T-helper 1 cell treated with Interleukin-12 subunit alpha and Interleukin-12 subunit beta and Interleukin-4 antibody, amounts not matched to agents 30 ng/mL and 1 ng/mL, for 36 hours (primary cell): ENCODE measurements at regions not wholly inside any gene's neighbourhood (a gene's known extent, or its start where the extent isn't known, plus 50 kb on each side); places are given as distances from the start of the nearest gene placed in this dataset.
"Not testable (repeated sequence)": the region's sequence is repeated elsewhere in the genome, so short reads cannot be mapped to it uniquely, and the experiment has no call there.

Experiments
- intact Hi-C: fragments of 100-400 bp; cut with micrococcal nuclease; formaldehyde crosslinking; loops from one replicate; pipeline ENCODE4 v1.15.1; 2024

DNA sequence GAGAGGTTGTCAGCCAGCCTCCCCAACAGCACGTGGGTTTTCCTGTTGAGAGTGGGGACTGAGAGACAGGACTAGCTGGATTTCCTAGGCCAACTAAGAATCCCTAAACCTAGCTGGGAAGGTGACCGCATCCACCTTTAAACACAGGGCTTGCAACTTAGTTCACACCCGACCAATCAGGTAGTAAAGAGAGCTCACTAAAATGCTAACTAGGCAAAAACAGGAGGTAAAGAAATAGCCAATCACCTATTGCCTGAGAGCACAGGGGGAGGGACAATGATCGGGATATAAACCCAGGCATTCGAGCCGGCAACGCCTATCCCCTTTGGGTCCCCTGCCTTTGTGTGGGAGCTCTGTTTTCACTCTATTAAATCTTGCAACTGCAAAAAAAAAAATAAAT, 180.5 kb upstream of the TBX18 start:
- intact Hi-C loops = not testable (repeated sequence)

DNA sequence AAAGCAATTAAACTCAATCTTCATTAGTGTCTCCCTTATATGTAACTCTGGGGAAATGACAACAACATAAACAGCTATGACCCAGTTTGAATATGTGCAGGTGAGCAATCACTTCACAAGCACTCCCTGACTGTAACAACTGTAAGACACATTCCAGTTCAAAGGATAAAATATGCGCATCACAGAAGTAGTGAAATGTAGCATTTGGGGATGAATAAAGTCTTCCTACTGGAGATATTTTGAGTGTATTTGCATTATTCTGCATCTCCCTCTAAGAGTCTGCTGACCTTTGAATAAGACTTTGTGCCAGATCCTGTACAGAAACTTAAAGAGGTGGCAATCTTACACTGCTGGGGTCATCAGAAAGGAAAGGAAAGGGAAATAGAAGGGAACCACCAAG, 179.5 kb upstream of the TBX18 start:
- intact Hi-C loops = no loop called here

DNA sequence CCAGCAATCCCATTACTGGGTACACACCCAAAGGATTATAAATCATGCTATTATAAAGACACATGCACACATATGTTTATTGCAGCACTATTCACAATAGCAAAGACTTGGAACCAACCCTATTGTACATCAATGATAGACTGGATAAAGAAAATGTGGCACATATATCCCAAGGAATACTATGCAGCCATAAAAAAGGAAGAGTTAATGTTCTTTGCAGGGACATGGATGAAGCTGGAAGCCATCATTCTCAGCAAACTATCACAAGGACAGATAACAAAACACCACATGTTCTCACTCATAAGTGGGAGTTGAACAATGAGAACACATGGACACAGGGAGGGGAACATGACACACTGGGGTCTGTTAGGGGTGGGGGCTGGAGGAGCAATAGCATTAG, 177.2 kb upstream of the TBX18 start:
- intact Hi-C loops = not testable (repeated sequence)

DNA sequence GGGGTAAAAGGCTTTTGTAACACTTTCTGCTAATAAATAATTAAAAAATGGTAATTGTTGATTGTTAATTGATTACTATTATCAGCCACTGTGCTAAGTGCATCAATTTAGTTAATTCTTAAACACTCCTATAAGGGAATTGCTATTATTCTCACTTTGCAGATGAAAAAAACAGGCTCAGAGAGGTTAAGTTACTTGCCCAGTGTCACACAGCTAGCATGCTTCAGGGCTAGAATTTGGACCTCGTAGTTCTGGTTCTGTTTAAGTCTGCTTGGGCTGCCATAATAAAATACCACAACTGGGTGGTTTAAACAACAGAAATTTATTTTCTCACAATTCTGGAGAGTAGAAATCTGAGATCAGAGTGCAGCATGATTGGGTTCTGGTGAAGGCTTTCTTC, 164.8 kb upstream of the TBX18 start:
- intact Hi-C loops = no loop called here

DNA sequence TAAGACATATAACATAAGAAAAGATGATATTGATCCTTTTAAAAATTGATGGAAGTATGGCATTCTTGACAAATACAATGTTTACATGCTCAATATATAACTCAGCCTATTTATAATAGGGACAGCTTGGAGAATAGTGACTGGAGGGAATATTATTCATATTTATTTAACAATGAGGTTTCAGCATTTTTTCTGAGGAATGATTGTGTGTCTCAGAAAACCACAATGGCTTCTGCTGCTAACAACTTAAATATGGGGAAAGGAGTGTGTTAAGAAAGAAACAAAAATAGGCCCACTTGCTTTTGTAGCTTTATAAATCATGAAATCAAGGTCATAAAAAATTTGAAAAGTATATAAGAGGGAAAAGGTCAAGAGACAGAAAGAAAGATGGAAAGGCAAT, 163.2 kb upstream of the TBX18 start:
- intact Hi-C loops = no loop called here

DNA sequence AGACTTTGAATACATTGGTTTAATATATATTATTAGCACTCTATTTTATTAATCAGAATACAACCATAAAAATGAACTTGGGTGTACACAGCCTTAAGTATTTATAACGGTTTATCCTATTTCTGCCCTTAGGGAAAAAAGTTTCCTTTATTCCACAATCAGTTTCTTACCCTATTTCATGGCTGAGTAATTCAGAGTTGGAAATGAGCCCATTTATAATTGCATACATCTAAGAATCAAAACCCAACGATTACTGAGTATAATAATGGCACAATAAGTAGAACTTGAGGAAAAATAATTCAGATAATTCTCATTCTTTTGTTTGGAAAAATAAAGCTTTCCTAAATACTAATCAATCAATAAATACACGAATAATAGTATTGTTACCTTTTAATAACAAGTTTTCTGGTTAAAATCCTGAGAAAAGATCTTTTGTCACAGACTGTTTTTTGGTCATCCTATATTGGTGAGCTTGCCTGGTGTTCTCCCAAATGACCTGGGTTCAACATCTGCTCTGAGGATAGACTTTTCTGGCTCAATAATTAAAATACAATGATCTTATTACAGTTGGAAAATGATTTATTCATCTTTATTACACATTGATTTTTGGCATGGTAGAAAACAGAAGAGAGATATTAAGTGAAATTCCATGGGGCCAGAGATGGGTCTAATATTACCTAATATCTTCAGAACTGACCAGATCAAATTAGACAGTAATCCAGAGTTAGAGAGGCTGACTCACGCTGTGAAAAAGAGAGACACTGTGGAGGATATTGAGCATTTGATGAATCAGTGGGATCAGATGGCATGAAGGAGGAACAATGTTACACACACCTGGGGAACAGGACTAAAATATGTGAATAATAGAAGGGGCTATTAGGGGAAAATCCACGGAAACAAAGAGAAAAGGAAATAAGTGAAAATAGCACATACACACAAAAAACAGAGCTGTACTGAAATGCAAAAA, 162.1 kb upstream of the TBX18 start:
- intact Hi-C loops = no loop called here

DNA sequence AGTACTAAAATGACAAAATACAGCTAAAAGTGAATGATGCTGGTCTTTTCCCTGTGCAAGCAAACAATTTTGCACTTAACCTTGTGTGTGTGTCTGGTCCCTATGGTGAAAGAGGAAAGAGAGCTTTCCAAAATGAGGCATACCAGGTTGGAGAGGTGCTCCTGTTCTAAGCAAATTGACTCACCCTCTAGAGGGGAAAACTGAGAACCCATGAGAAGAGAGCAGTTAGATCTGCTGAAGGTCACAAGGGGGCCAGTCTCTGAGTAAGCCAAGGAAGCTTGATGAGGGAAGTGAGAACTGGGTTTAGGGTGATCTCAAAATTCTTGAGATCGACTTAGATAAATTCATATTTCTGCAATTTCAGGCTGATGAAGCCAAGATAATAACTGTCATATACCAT, 157.5 kb upstream of the TBX18 start:
- intact Hi-C loops = no loop called here

DNA sequence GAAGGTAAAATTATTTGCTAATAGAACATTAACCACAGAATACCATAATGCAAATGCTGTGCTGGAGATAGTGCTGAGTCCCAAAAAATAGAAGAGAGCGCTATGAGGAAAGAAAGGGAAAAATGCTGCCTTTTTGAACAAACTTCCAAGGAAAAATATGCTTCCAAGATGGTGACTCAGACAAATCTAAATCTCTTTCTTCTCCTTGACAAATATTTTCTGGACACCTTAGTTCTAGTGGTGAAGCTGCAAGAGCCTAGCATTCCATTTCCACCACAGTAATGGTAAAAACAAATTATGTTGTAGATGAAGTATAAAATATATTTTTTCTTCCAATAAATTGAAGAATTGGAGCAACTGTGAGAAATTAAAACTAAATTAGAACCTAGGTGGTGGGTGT, 155.6 kb upstream of the TBX18 start:
- intact Hi-C loops = no loop called here

DNA sequence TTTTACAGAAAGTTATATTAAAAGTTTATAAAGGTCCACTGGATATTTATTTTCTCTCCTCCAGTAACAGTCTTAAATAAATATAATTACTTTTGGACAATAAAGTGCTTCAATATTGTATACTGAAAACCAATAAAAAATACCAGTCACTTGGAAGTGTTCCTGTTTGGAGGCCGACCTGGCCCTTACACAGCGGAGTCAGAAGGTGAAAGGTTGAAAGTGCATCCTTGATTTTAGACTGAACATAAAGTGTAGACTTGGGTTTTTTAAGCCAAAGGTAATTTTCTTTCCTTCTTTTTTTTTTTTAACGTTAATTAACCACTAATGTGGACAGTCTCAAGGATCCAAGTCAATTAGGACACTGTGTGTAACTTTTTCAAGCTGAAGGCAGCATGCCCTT, 152.3 kb upstream of the TBX18 start:
- intact Hi-C loops = no loop called here

DNA sequence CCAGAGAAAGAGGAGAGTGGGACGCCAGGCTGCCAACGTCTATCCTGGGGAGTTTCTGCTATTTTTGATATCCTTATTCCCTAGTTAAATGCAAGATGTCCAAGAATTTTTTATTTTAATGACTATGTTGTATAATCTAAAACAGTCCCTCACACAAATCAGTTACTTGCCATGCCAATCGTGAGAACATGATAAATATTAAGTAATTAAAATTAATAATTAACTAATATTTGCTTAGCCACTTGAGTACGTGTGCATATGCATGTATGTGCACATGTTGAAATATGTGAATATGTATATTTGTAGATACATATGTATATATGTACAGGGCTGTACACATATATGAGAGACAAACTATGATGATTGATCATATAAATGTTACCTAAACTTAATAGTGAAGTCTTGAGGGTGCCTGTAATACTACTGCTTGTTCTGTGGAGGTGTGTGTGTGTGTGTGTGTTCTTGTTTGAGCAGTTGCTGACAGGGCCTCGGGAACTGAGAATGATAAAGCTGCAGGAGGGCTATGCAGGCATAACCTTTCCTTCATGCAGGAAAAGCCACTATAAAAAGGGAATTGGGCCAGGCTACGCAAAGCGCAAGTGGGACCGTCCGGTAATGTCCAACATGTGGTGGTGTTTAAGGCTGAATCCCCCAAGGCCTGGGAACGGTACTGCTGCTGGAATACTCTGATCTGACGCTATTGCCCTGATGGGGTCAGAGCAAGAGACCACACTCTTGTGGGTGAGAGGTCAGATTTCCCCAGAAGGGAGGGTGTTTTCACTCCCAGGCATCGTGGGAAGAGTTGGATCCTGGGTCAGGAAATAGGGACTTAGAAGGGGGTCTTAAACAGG, 148.3 kb upstream of the TBX18 start:
- intact Hi-C loops = no loop called here

DNA sequence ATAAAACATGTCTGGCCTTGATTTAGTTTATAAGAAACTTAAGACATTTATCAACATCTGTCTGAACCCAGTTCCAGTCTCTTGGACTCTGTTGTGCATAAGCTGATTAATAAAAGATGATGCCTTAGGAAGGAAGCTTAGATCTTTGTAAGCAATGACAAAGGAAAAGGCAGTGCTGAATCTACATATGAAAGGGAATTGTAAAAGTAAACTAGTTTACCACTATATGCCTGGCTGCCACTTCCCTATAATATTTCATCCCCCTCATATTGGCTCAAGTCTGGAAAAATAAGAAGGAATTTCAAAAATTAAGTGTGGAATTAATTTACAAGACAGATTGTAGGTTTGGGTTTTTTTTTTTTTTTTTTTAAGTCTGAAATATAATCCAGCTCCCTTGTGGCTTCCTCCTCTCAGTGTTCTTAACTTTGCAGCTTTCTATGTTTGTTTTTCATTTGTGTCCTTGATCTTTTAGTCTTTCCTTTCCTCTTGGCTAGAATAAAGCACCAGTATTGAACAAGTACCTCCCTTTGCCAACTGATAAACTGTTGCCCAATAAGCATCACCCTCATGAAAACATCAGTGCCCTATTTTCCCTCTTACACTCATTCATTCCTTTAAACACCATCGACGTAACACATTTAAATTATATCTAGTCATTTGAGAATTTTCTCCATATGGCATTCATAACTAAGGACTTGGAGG, 146.7 kb upstream of the TBX18 start:
- intact Hi-C loops = no loop called here

DNA sequence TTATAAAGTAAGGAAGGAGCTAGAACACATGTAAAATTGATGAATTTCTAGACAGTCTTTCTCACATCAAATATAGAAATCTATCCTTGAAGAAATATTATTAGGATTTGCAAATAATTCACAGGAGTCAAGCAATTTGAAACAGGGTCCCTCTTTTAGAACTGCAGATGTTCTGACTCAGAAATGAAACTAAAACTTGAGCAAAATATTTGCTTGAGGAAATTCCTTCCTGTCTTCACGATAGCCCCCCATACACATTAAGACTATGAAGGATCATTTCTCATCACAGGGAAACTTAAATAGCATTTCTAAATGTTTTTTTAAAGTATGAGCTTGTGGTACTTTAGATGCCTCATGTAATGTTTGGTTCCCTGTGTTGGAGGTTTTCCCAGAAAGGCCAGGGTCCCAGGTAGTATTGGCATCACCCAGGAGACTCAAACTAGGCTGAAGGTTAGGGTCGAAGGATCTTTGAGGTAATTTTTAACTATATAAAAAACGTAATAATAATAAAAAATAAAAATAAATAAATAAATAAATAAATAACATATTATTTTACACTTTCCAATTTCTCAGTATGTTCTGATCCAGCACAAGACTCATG, 144.0 kb upstream of the TBX18 start:
- intact Hi-C loops = no loop called here

DNA sequence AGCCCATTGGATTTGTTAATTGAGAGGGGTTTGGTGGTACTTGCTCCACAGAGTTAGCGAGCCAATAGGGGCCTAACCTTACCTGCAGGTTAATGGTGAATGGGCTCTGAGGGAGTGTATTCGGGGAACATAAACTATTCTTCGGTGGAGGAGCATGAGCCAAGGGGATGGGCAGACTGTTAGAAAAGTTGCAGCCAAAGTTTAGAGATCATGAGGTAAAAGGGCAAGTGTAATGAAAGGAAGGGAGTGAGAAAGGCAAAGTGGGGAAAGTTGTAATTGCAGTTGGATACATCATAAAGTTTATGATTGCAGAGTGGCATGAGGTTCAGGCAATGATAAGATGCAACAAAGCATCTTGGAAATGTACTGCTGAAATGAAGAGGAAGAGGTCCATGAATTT, 142.1 kb upstream of the TBX18 start:
- intact Hi-C loops = no loop called here

DNA sequence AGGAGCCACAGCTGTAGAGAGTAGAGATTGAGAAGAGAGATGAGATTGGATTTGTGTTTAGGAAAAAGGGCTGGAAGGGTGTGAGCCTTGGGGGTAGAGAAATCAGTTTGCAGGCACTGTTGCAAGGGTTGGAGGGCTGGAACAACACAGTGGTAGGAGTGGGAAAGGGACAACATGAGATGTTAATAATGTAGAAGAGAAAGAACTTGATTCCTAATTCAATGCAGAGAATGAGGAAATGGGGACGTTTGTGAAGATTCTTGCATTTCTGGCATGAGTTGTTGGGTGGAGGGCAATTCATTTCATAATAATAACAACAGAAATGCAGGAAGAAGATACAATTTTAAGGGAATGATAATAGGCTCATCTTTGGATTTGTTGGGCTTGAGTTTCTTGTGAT, 141.4 kb upstream of the TBX18 start:
- intact Hi-C loops = no loop called here

DNA sequence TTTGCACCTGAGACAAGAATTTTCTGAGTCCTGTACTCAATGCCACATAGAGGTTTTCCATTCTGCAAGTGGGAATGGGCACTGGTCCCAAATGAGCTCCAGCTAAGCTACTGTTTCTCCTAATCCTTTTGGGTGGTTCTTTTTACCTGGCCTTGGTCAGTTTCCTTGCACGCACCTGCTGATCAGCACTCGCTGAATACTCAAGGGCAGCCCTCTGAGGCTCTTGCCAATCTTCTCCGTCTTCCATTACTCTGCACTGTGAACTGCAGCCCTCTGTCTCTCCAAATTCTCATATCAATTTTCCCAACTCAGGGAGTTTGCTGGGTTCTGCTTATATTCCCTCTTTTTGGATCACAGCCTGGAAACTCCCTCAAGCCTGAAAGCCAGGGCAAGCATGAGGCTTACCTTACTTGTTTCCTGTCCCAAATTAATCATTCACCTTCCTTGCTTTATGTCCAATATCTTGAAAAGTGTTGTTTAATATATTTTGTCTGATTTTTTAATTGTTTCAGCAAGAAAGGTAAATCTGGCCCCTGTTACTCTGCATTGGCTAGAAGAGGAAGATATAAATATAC, 138.0 kb upstream of the TBX18 start:
- intact Hi-C loops = no loop called here

DNA sequence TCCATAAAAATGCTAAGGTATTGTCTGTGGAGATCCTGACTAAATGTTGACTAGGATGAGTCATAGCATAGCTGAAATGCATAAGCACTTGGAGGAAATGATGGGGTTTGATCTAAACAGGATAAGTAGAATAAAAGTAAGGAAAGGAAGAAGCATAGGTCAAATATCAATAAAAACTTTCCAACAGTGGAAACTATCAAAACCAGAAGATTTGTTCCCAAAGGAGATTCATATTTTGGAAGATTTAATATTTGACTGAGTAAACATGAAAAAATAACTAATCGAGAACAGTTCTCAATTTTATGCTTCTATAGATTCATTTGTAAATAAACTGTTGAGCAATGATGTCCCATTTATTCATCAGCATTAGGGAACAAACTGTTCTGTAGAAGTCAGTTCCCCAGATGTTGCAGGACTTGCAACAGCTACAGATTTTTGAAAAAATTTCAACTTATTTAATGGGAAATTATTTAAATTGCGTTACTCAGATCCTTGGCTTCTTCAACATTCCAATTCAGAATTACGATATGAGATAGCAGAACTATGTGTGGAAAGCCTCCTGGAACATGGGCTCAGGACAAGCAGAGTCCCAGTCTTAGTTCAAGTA, 133.7 kb upstream of the TBX18 start:
- intact Hi-C loops = no loop called here

DNA sequence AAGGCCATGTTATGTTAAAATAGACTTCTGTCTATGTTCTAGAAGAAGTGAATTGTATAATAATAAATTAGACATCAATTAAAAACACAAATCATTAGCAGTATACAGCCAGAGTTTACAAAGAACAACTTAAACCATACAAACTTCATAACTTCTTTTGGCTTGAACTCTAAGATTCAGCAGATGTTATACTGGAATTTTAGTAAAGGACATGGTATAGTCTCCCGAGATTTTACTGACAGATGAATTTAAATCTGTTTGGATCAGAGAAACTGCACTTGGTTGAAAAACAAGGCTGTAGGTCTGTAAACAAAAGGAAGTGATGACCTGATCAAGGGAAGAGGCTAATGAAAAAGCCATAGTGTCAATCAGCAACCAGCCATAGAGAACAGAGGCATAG, 132.6 kb upstream of the TBX18 start:
- intact Hi-C loops = no loop called here

DNA sequence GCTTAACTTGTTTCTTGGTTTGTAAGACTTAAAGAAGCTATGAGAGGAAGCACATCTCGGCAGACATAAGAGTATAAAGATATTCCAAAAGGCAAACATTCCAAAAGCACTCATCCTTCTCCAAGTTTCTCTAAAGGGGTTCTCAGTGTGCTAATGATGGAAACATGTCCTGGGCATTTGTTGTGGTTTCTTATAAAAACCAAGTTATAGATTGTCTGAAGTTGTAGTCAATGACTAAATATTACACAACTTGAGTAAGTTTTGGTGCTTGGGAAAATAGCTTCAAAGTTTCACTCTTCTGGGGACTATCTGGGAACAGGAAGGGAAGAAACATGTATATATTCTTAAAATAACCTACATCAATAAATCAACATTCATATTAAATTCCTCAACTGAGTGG, 128.3 kb upstream of the TBX18 start:
- intact Hi-C loops = no loop called here

DNA sequence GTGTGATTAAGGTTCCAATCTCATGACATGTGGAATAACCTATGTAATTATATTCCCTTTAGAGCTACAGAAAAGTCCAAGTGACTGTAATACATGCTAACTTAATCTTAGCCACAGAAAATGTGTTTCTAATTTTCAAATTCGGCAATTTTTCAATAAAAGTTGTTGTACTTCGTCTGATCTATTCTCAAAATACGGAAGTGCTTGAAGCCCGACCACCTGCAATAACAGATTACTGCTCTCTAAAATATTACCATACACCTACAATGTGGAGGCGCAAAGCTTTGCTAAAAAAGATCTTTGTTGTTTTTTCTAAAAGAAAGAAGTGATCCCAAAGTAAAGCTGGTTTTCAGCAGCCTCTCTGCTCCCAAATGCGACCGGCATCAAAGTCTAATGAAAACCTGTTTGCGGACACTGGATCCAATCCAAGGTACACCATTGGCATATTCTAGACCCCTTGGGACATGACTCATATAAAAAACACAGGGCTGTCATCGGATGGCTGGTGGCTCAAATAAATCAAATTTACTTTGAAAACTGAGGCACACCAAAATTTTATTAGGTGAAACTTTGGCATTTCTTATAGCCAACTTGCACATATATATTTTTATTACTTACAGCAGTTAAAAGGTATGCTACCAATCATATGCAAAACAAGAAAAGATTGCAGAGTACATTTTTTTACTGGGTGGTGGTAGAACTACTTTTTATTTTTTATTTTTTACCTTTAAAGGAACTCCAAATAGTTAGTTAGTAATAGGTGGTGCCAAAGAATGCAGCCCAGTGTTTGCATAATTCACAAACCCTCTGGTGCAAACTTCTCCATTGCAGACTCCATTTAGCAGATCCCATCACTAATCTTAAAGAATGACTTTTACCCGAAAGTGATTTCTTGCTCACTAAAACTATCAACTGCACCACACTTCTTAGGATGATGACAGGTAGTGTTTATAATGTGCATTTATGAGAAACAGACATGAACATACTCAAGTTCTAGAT, 118.7 kb upstream of the TBX18 start:
- intact Hi-C loops = no loop called here
